DOHH2 (cell line): ENCODE measurements at regions not wholly inside any gene's neighbourhood (a gene's known extent, or its start where the extent isn't known, plus 50 kb on each side); places are given as distances from the start of the nearest gene placed in this dataset.

ENCODE experiments used
- CTCF ChIP-seq: fragments of 200-600 bp; sonication (generic); IDR thresholded peaks from one replicate; pipeline ENCODE4 v1.5.1; 2014; ENCODE audit warnings: antibody characterized with exemption, mild to moderate bottlenecking, low read depth, low read length; ENCODE audit not compliant: poor library complexity, severe bottlenecking
- EZH2phosphoT487 ChIP-seq: fragments of 200-600 bp; sonication (generic); IDR thresholded peaks from 2 replicates; pipeline ENCODE4 v1.6.1; 2017; ENCODE audit warnings: borderline replicate concordance, mild to moderate bottlenecking, antibody characterized with exemption, low read length, moderate library complexity, mixed read lengths

GRCh38 chr6:139439349-139439748, 64.9 kb upstream of the CITED2 start:
- no peak for TF ChIP-seq CTCF
- TF ChIP-seq EZH2phosphoT487: no peak
